H1 (cell line): ENCODE measurements at regions not wholly inside any gene's neighbourhood (a gene's known extent, or its start where the extent isn't known, plus 50 kb on each side); places are given as distances from the start of the nearest gene placed in this dataset.
A peak's percentile ranks its signal among the peaks of the same experiment; 100 is the strongest.

Experiments
- CTCF ChIA-PET: fragments of 300-600 bp; sonication (Branson Sonifier 250); formaldehyde crosslinking; loops from one replicate; lab custom pipeline; 2021; ENCODE audit not compliant: partially characterized antibody; lab: Charles Lee
- POLR2A ChIA-PET: fragments of 300-600 bp; sonication (Branson Sonifier 250); formaldehyde crosslinking; loops from one replicate; lab custom pipeline; 2021; ENCODE audit warnings: inconsistent platforms; ENCODE audit not compliant: partially characterized antibody; lab: Charles Lee
- DNase-seq, 2 experiments: peaks; one replicate each; pipeline versions ENCODE4 v3.0.0 to v3.0.0-alpha.2; 2010 to 2022; ENCODE audit warnings: low spot score in 2 of 2, low read depth in 1 of 2, mixed read lengths in 1 of 2
- FAIRE-seq: peaks from 2 replicates; lab custom pipeline; 2011; peaks lifted over from hg19 to GRCh38; lab: Jason Lieb, UNC
- H2AFZ ChIP-seq: 2 replicates; pipeline ENCODE4 v1.8.1; 2012; ENCODE audit warnings: low read length, inconsistent platforms
- H2AK5ac ChIP-seq: 2 replicates; pipeline ENCODE4 v1.6.1; 2013; ENCODE audit warnings: low read depth, low read length
- H2BK120ac ChIP-seq: replicated peaks from 2 replicates; pipeline ENCODE3; 2013; ENCODE audit warnings: low read depth, low read length, inconsistent platforms
- H2BK12ac ChIP-seq: 2 replicates; pipeline ENCODE4 v1.6.1; 2013; ENCODE audit warnings: low read depth, low read length
- H2BK15ac ChIP-seq: 2 replicates; pipeline ENCODE4 v1.6.1; 2013; ENCODE audit warnings: low read length
- H2BK20ac ChIP-seq: 2 replicates; pipeline ENCODE4 v1.6.1; 2013; ENCODE audit warnings: low read length
- H2BK5ac ChIP-seq: 2 replicates; pipeline ENCODE4 v1.6.1; 2013; ENCODE audit warnings: low read depth, low read length
- H3K14ac ChIP-seq: 2 replicates; pipeline ENCODE4 v1.6.1; 2013; ENCODE audit warnings: inconsistent platforms; ENCODE audit not compliant: insufficient read length
- H3K18ac ChIP-seq: 2 replicates; pipeline ENCODE4 v1.6.1; 2013; ENCODE audit warnings: low read length; ENCODE audit errors: extremely low read depth
- H3K23ac ChIP-seq: 2 replicates; pipeline ENCODE4 v1.6.1; 2013; ENCODE audit warnings: inconsistent platforms; ENCODE audit not compliant: insufficient read length
- H3K23me2 ChIP-seq: 2 replicates; pipeline ENCODE4 v1.6.1; 2013; ENCODE audit warnings: low read depth, low read length
- H3K27ac ChIP-seq: 2 replicates; pipeline ENCODE4 v1.6.1; 2011; ENCODE audit warnings: low read depth, low read length, inconsistent platforms
- H3K27me3 ChIP-seq, 4 experiments: replicated peaks in 1 of 4; 1 replicate in 1 of 4; 2 replicates in 3 of 4; pipeline versions ENCODE4 v1.6.1 to v1.8.1; 2011 to 2013; ENCODE audit warnings: low read length in 3 of 4, mild to moderate bottlenecking in 3 of 4, inconsistent platforms in 2 of 4, mixed read lengths in 2 of 4, moderate library complexity in 1 of 4; ENCODE audit not compliant: control insufficient read depth in 3 of 4, insufficient read depth in 3 of 4; ENCODE audit errors: extremely low read depth in 1 of 4
- H3K36me3 ChIP-seq, 4 experiments: 2 replicates each; pipeline versions ENCODE4 v1.6.1 to v1.8.1; 2011 to 2013; ENCODE audit warnings: mild to moderate bottlenecking in 4 of 4, low read length in 3 of 4, moderate library complexity in 2 of 4, control low read depth in 1 of 4, inconsistent platforms in 1 of 4; ENCODE audit not compliant: insufficient read depth in 4 of 4, control insufficient read depth in 2 of 4
- H3K4ac ChIP-seq: replicated peaks from 2 replicates; pipeline ENCODE3; 2013; ENCODE audit warnings: low read length, low read depth, mixed read lengths, inconsistent platforms; ENCODE audit not compliant: insufficient read length
- H3K4me1 ChIP-seq, 4 experiments: replicated peaks in 1 of 4; 1 replicate in 1 of 4; 2 replicates in 3 of 4; pipeline versions ENCODE4 v1.6.1 to v1.8.1; 2011 to 2013; ENCODE audit warnings: low read length in 3 of 4, inconsistent platforms in 2 of 4, mixed read lengths in 1 of 4; ENCODE audit not compliant: insufficient read depth in 4 of 4, control insufficient read depth in 3 of 4
- H3K4me2 ChIP-seq, 2 experiments: 2 replicates each; pipeline versions ENCODE4 v1.6.1 to v1.8.1; 2011 to 2013; ENCODE audit warnings: low read depth in 2 of 2, low read length in 2 of 2, control low read depth in 1 of 2, inconsistent platforms in 1 of 2, mild to moderate bottlenecking in 1 of 2; ENCODE audit not compliant: insufficient read depth in 1 of 2
- H3K4me3 ChIP-seq, 4 experiments: fragments of 200-600, 300-600 bp in 1 of 4; sonication (generic), shearing (Covaris generic), sonication (Bioruptor Twin) in 1 of 4; 2 replicates each; pipeline versions ENCODE4 v1.5.1 to v1.8.1; 2011 to 2016; ENCODE audit warnings: low read length in 4 of 4, low read depth in 3 of 4, control low read depth in 2 of 4, inconsistent platforms in 2 of 4, mild to moderate bottlenecking in 2 of 4, mixed read lengths in 1 of 4, moderate library complexity in 1 of 4; ENCODE audit not compliant: insufficient read depth in 2 of 4; ENCODE audit errors: extremely low read depth in 1 of 4
- H3K56ac ChIP-seq: replicated peaks from 2 replicates; pipeline ENCODE3; 2013; ENCODE audit warnings: low read depth, mild to moderate bottlenecking, mixed read lengths, low read length, inconsistent platforms; ENCODE audit not compliant: insufficient read length
- H3K79me1 ChIP-seq: 2 replicates; pipeline ENCODE4 v1.6.1; 2013; ENCODE audit warnings: low read depth, low read length, control low read depth
- H3K79me2 ChIP-seq, 2 experiments: 2 replicates each; pipeline versions ENCODE4 v1.6.1 to v1.8.1; 2012 to 2013; ENCODE audit warnings: low read length in 2 of 2, mild to moderate bottlenecking in 2 of 2, inconsistent platforms in 1 of 2; ENCODE audit not compliant: insufficient read depth in 2 of 2, control insufficient read depth in 1 of 2
- H3K9ac ChIP-seq, 4 experiments: replicated peaks in 1 of 4; 1 replicate in 1 of 4; 2 replicates in 3 of 4; pipeline versions ENCODE4 v1.6.1 to v1.8.1; 2011 to 2013; ENCODE audit warnings: low read depth in 3 of 4, low read length in 3 of 4, control low read depth in 2 of 4, mild to moderate bottlenecking in 2 of 4, moderate library complexity in 2 of 4, inconsistent platforms in 1 of 4; ENCODE audit errors: extremely low read depth in 1 of 4
- H3K9me3 ChIP-seq, 2 experiments: 2 replicates each; pipeline versions ENCODE4 v1.6.1 to v1.8.1; 2012 to 2013; ENCODE audit warnings: mild to moderate bottlenecking in 2 of 2, moderate library complexity in 2 of 2, control low read depth in 1 of 2, inconsistent platforms in 1 of 2, low read depth in 1 of 2, low read length in 1 of 2, mixed read lengths in 1 of 2; ENCODE audit not compliant: insufficient read depth in 2 of 2
- H4K20me1 ChIP-seq, 2 experiments: replicated peaks in 1 of 2; 2 replicates each; pipeline versions ENCODE3 to v1.8.1; 2011 to 2013; ENCODE audit warnings: inconsistent platforms in 2 of 2, low read length in 2 of 2, mild to moderate bottlenecking in 1 of 2; ENCODE audit not compliant: insufficient read depth in 2 of 2, control insufficient read depth in 1 of 2
- H4K5ac ChIP-seq: 2 replicates; pipeline ENCODE4 v1.6.1; 2013; ENCODE audit warnings: low read length, low read depth, mixed read lengths, inconsistent platforms; ENCODE audit not compliant: insufficient read length
- H4K8ac ChIP-seq: 2 replicates; pipeline ENCODE4 v1.8.0; 2013; ENCODE audit warnings: mild to moderate bottlenecking, moderate library complexity, low read length, inconsistent platforms; ENCODE audit not compliant: insufficient read depth; ENCODE audit errors: extremely low read depth
- H4K91ac ChIP-seq: replicated peaks from 2 replicates; pipeline ENCODE3; 2013; ENCODE audit warnings: low read length, mixed read lengths, inconsistent platforms; ENCODE audit not compliant: insufficient read length
- JUND ChIP-seq: IDR thresholded peaks from 2 replicates; pipeline ENCODE4 v1.6.1; 2011; ENCODE audit warnings: mild to moderate bottlenecking, improper control_type of control experiment, low read length
- NANOG ChIP-seq: IDR thresholded peaks from 2 replicates; pipeline ENCODE4 v1.6.1; 2011; ENCODE audit warnings: low read length, low read depth, mild to moderate bottlenecking, inconsistent platforms; ENCODE audit not compliant: insufficient read depth, poor library complexity, severe bottlenecking
- SIX5 ChIP-seq: IDR thresholded peaks from 2 replicates; pipeline ENCODE4 v1.6.1; 2011; ENCODE audit warnings: mild to moderate bottlenecking, low read depth, low read length
- SP1 ChIP-seq: IDR thresholded peaks from 2 replicates; pipeline ENCODE4 v1.6.1; 2011; ENCODE audit warnings: low read depth, low read length
- SRF ChIP-seq: IDR thresholded peaks from 2 replicates; pipeline ENCODE4 v1.6.1; 2011; ENCODE audit warnings: mild to moderate bottlenecking, low read depth, low read length, moderate library complexity
- WGBS, 2 experiments: shearing (Covaris generic) in 1 of 2; methylation state at CpG; one replicate each; pipeline versions ENCODE4 v1.1.6 to v1.1.7; 2013 to 2015; ENCODE audit warnings: low lambda C conversion rate in 2 of 2, mixed read lengths in 2 of 2, inconsistent platforms in 1 of 2, low coverage in 1 of 2, missing lambda C conversion rate in 1 of 2; ENCODE audit not compliant: insufficient replicate concordance in 2 of 2, insufficient coverage in 1 of 2, insufficient read length in 1 of 2; ENCODE audit errors: extremely low coverage in 1 of 2, missing lambda C conversion rate in 1 of 2; 5-methylcytosine and 5-hydroxymethylcytosine counted together

- Histone ChIP-seq H3K4ac (no peak overlapping the region), H2AK5ac (no peak overlapping the region), H2BK12ac (no peak overlapping the region), H2BK120ac (no peak overlapping the region), H3K9me3 (no peaks in the 10 kb centered on the region), H3K4me2 (no peak overlapping the region), H3K9ac (no peak overlapping the region), H3K23me2 (no peaks in the 10 kb centered on the region), H3K36me3 (no peaks in the 10 kb centered on the region), H2BK5ac (no peak overlapping the region), H3K18ac (no peak overlapping the region), H3K79me2 (no peaks in the 10 kb centered on the region), H3K79me1 (no peaks in the 10 kb centered on the region), H2BK15ac (no peak overlapping the region), H3K4me1 (0 out of 7 replicates have a peak, but pooled peaks cover 0 to 4% (median 0%) of the 10 kb centered on the region in 4 experiments), H4K20me1 (no peaks in the 10 kb centered on the region), H3K14ac (no peak overlapping the region), H2BK20ac (no peak overlapping the region), H4K91ac (no peak overlapping the region), H3K23ac (no peak overlapping the region), H4K8ac (no peak overlapping the region), H3K4me3 (no peak overlapping the region), H4K5ac (no peak overlapping the region), H3K27me3 (no peaks in the 10 kb centered on the region), H3K56ac (no peak overlapping the region), H3K27ac (no peak overlapping the region), H2AFZ (peak overlapping the region; percentile 93)
- CTCF ChIA-PET: interaction anchor here (0.6 to 0.8 kb wide), 2 partner anchors 30 to 40 kb away, joined by 3 read pairs; no protein-coding TSS in a partner anchor
- FAIRE-seq: no peak
- POLR2A ChIA-PET: no interaction called here
- WGBS, 2 experiments: 93% methylated on average over 1 of the region's 1 CpG; no CpG with 5 or more reads in 1 of the 2 experiments
- no peak for TF ChIP-seq SRF
- TF ChIP-seq SP1: no peak
- TF ChIP-seq SIX5: peak; percentile 22; the same call in 1 of the 2 replicates
- peak; percentile 73 for TF ChIP-seq JUND
- no peak for TF ChIP-seq NANOG
- DNase-seq: peak in 1 of 2 experiments; percentile 19
Measured at GRCh38 chr5:115419846-115420585, 123.6 kb upstream of the CCDC112 start.
